Fibroblast of lung (primary cell): ENCODE measurements at regions not wholly inside any gene's neighbourhood (a gene's known extent, or its start where the extent isn't known, plus 50 kb on each side); places are given as distances from the start of the nearest gene placed in this dataset.

Experiments
- EZH2 ChIP-seq: IDR thresholded peaks from 2 replicates; pipeline ENCODE4 v1.5.1; 2012; ENCODE audit warnings: low read length, control low read depth, mild to moderate bottlenecking; ENCODE audit errors: missing control alignments
- TF ChIP-seq, protein P1 (sequence below), 2 donors: IDR thresholded peaks in 1 of 2; conservative IDR thresholded peaks in 1 of 2; 1 replicate in 1 of 2; 2 replicates in 1 of 2; pipeline ENCODE4 v1.5.1; 2011 to 2012; ENCODE audit warnings: low read length in 2 of 2, control low read depth in 1 of 2, inconsistent platforms in 1 of 2, low read depth in 1 of 2, mild to moderate bottlenecking in 1 of 2

DNA sequence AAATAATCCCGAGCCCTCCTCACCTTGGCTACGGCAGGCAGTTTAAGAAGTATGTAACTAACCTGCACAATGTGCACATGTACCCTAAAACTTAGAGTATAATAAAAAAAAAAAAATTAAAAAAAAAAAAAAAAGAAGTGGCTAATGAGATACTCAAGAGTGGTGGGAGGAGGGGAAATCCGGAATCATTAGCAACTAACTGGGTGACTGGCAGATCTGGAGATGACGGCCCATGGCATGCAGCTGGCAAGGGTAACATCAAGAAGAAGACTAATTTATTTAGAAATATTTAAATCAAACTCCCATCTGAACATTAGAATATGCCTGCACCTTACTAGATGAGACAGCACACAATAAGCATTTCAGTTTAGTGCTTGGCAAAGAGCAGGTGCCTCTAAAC is 52.3 kb upstream of the TMCC3 start:
- TF ChIP-seq, protein P1, sequence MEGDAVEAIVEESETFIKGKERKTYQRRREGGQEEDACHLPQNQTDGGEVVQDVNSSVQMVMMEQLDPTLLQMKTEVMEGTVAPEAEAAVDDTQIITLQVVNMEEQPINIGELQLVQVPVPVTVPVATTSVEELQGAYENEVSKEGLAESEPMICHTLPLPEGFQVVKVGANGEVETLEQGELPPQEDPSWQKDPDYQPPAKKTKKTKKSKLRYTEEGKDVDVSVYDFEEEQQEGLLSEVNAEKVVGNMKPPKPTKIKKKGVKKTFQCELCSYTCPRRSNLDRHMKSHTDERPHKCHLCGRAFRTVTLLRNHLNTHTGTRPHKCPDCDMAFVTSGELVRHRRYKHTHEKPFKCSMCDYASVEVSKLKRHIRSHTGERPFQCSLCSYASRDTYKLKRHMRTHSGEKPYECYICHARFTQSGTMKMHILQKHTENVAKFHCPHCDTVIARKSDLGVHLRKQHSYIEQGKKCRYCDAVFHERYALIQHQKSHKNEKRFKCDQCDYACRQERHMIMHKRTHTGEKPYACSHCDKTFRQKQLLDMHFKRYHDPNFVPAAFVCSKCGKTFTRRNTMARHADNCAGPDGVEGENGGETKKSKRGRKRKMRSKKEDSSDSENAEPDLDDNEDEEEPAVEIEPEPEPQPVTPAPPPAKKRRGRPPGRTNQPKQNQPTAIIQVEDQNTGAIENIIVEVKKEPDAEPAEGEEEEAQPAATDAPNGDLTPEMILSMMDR (conservative IDR thresholded peaks at IDR 0.05 in 1 of 2, IDR thresholded peaks at IDR 0.05 in 1 of 2; ENCODE audit: low read depth in 1 of 2, low read length in 2 of 2), result no peak
- TF ChIP-seq EZH2, result no peak
